Activated T-helper 1 cell treated with Interleukin-2 at 50 U/mL for 16 hours (primary cell): ENCODE measurements at regions not wholly inside any gene's neighbourhood (a gene's known extent, or its start where the extent isn't known, plus 50 kb on each side); places are given as distances from the start of the nearest gene placed in this dataset.

Experiments
- DNase-seq: peaks from one replicate; pipeline ENCODE4 v3.0.0-alpha.2; 2020; ENCODE audit warnings: low read depth

- DNase-seq, result no peak
These were observed 145.4 kb upstream of the C1orf174 start for GRCh38 chr1:4045397-4046010.

DNA sequence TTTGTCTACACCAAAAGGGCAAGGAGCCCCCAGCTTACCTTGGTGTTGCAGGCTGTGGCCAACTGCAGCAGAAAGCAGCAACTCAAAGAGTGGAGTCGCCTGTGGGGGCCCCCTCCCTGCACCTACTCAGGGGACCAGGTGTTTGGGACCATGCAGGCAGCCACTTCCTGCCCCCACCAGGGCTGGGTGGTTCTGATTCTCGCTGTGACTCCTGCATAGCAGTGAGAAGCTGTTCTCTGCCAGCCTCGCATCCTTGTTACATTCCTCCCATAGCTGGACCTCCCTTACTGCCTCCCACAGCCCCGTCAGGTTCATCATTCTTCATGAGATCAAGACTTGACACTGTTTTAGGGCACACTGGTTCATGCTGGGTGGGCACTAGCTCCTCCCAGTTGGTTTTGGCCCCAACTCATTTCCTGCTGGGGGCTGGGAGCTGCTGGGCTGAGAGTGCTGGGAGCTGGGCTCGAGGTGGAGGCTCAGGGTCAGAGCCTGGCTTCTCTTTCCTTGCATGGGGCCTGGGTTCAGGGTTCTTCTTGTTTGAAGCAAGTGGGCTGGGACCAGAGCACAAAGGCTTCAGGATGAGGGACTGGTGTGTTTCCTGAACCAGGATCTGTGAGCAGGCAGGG, 146.9 kb upstream of the C1orf174 start:
- DNase-seq, result no peak

GRCh38 chr1:4047666-4048065, 147.6 kb upstream of the C1orf174 start:
- no peak for DNase-seq

DNA sequence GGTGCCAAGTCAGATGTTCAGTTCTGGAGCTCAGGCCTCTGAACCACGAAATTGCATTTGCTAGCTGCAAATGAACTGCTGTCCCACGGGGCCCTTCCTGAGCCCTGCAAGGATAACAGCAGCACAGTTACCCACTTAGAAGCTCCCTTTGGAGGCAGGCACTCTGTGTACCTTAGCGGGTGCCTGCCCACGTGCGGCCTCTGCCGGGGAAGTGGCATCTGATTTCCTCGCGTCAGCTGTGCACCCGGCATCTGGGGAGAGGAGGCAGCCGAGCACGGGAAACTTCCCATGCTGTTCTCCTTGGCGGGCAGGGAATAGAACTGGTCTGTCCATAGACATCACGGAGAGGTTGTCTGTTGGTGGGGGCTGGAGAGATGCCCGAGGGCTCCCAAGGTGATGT, 148.0 kb upstream of the C1orf174 start:
- DNase-seq, result no peak

DNA sequence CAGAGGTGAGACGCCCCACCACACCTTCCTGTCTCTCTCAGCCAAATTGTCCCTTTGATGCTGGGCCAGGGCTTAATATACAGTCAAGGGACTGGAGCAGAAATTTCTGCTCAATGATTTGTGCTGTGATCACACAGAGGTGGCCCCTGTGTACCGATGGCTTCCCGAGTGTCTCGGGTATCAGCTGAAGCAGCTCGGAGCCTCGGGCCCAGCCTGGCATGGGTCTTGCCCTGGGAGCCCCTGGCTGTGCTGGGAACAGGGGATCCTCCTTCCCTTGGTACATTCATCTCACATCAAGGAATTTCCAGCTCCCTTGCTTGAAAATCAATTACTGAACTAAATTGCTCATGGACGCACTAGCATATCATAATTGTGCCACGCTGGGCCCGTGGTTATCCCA, 148.8 kb upstream of the C1orf174 start:
- no peak for DNase-seq

- no peak for DNase-seq
These were observed 150.9 kb upstream of the C1orf174 start for GRCh38 chr1:4050998-4051397.

GRCh38 chr1:4052657-4053056, 152.6 kb upstream of the C1orf174 start:
- DNase-seq, result no peak

GRCh38 chr1:4053160-4053748, 153.2 kb upstream of the C1orf174 start:
- DNase-seq, result no peak

DNA sequence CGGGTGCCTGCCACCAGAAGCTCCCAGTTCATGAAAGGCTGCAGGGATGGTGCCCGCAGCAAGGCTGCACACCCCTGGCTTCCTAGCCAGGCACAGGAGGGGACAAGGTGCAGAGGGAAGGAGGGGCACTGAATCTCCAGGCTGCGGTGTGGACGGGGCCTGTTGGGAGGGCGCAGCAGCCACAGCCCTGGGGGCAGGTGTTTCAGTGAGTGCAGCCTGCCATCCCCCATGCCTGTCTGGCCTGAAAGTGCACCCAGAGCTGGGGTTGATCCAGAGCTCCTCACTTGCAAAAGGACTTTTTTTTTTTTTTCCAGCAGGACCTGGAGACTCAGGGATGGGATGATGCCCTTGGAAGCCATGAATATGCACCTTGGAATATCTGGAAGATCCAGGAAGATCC, 153.7 kb upstream of the C1orf174 start:
- no peak for DNase-seq

GRCh38 chr1:4055294-4055967, 155.4 kb upstream of the C1orf174 start:
- DNase-seq, result no peak

GRCh38 chr1:4056422-4056821, 156.3 kb upstream of the C1orf174 start:
- DNase-seq, result no peak

DNA sequence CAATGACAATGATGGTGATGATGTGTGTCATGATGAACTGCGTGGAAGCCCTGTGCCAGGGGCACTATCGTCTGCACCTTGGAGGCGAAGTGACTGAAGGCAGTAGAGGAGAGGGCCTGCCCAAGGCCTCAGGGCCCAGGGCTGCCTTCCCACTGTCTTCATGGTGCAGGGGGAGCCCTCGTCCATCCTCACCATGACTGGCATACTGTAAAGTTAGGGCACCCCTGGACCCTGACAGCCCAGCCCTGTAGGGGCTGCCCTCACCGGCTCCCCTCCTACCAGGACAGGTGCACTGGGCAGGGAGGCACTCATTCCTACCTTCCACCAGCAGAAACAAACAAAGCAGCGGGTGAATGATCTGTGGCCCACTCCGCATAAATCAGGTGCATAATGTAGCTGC, 156.9 kb upstream of the C1orf174 start:
- DNase-seq, result no peak

GRCh38 chr1:4057603-4058002, 157.5 kb upstream of the C1orf174 start:
- no peak for DNase-seq

GRCh38 chr1:4058122-4058521, 158.1 kb upstream of the C1orf174 start:
- DNase-seq, result no peak

- DNase-seq, result no peak
These were observed 158.6 kb upstream of the C1orf174 start for GRCh38 chr1:4058706-4059105.

DNA sequence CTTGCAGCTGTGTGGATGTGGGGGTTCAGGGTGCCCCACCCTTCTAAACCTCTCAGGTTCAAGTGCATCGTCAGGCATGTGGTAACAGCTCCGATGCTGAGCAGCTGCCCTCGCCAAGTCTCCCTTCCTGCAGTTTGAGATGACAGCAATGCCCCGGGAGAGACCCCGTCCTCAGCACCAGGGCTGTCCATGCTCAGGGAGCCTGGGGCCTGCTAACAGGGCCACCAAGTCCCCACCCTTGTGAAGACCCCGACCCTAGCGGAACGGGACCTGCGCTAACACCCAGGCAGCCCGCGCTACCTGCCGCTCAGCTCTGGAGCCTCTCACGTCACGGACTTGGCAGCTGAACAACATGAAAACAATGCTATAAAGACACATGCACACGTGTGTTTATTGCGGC, 159.2 kb upstream of the C1orf174 start:
- DNase-seq, result no peak

DNA sequence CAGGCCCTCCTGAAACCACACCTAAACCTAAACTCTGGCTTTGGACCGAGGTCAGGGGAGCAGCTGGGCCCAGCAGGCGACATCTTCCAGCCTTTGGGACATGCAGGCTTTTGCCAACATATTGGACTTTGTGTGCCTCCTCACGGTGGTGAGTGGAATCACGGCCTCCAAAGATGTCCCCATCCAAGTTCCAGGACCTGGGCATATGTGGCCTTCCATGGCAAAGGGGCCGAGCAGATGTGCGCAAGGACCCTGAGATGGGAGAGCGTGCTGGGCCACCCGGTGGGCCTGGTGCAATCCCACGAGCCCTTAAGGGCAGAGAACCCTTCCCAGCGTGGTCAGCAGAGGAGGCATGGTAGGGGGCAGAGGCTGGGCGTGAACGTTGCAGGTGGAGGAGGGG, 160.8 kb upstream of the C1orf174 start:
- no peak for DNase-seq

- no peak for DNase-seq
These were observed 161.5 kb upstream of the C1orf174 start for GRCh38 chr1:4061521-4062031.

DNA sequence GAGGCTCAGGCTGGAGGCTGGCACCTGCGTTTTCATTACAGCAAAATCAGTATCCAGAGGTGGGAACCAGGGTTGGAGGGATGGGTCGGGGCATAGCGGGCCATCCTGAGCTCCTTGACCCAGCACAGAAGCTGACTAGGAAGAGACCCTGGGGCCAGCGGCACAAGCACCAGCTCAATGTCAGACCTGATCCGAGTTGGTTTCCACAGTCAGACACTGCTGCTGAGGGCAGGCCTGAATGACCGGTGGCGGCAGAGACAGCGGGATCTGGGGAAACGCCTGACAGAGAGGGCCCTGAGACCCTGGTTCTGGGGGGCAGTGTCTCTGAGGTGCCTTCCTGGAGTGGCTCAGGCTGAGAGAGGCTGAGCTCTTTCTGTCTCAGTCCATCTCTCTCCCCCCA, 162.0 kb upstream of the C1orf174 start:
- DNase-seq, result no peak

DNA sequence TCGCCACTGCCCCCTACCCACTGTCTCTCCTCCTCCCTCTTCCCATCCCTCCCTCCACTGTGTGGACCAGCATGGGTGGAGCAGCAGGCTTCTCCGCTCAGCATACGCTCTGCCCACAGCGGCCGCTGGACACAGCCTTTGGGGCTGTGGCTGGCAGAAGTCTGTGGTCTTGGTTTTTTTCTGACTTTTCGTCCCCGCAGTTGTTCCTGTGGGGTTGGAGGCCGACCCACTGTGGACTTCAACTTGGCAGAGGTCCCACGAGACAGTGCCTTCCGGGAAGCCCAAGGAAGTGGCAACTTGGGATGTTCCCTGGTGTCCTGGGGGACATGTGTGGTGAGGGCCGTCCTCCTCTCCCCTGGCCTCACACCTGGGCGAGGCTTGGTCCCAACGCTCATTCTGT, 162.5 kb upstream of the C1orf174 start:
- DNase-seq, result no peak

DNA sequence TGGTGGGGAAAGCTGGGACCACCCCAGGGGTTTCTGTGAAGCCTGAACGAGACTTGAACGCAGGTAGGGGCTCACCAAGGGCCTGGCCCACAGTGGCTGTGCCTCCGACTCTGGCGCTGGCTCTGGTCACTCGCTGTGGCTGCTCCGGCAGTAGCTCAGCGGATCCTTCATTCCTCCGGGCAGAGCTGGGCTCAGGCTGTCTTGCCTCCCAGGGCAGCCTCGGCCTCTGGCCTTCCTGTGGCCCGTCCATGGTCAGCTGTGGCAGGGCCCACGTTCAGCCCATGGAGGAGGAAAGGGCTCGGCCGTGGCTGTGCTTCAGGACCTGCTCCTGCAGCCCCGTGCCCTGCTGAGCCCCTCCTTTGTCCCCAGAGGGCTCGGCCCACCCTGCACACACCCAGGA, 162.9 kb upstream of the C1orf174 start:
- no peak for DNase-seq

DNA sequence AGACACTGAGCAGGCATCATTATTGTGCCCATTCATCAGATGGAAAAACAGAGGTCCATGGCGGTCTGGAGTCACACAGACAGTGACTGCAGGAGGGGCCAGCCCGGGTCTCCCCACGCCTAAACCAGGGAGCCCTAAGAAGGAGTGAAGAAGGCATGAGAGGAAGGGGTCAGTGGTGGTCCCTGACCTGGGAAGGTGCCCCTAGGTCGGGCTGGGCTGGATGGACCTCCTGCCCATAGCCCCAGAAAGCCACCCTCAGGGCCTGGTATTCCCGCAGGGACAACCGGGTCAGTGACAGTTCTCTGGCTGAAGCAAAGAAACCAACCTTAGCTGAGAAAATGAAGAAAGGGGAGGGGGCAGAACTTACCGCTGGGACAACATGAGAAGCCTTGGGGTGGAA, 163.4 kb upstream of the C1orf174 start:
- DNase-seq, result no peak
